AG10803 (cell line): ENCODE measurements at regions not wholly inside any gene's neighbourhood (a gene's known extent, or its start where the extent isn't known, plus 50 kb on each side); places are given as distances from the start of the nearest gene placed in this dataset.
"Not testable (repeated sequence)": the region's sequence is repeated elsewhere in the genome, so short reads cannot be mapped to it uniquely, and the experiment has no call there.

Experiments used
- DNase-seq: peaks from one replicate; pipeline ENCODE4 v3.0.0; 2010; ENCODE audit warnings: low read depth
- H3K4me3 ChIP-seq: 2 replicates; pipeline ENCODE4 v1.5.1; 2011; ENCODE audit warnings: mild to moderate bottlenecking, low read length, control low read depth
- TF ChIP-seq, protein P1 (sequence below): conservative IDR thresholded peaks from 2 replicates; pipeline ENCODE4 v1.5.1; 2011; ENCODE audit warnings: mild to moderate bottlenecking, low read length, control low read depth, inconsistent platforms

DNA sequence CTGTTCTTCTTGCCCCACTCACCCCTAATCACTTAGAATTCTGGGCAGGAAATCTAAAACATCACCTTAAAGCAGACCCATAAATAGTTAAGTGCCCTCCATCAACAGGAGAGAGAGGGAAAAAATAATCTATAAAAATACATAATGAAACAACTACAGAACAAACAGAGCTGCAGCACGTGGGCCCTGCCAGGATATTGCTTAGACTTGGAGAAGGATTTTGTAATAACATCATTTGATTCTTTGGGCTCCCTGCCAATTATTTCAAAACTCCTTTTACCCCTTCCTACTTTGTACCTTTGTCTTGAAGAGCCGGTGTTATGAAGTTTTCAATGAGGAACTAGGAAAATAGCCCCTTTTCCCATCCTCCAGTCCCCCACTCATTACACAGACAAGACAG is 130.6 kb upstream of the TOX3 start:
- no peak overlapping the region for H3K4me3 ChIP-seq
- TF ChIP-seq, protein P1, sequence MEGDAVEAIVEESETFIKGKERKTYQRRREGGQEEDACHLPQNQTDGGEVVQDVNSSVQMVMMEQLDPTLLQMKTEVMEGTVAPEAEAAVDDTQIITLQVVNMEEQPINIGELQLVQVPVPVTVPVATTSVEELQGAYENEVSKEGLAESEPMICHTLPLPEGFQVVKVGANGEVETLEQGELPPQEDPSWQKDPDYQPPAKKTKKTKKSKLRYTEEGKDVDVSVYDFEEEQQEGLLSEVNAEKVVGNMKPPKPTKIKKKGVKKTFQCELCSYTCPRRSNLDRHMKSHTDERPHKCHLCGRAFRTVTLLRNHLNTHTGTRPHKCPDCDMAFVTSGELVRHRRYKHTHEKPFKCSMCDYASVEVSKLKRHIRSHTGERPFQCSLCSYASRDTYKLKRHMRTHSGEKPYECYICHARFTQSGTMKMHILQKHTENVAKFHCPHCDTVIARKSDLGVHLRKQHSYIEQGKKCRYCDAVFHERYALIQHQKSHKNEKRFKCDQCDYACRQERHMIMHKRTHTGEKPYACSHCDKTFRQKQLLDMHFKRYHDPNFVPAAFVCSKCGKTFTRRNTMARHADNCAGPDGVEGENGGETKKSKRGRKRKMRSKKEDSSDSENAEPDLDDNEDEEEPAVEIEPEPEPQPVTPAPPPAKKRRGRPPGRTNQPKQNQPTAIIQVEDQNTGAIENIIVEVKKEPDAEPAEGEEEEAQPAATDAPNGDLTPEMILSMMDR: no peak
- no peak for DNase-seq

DNA sequence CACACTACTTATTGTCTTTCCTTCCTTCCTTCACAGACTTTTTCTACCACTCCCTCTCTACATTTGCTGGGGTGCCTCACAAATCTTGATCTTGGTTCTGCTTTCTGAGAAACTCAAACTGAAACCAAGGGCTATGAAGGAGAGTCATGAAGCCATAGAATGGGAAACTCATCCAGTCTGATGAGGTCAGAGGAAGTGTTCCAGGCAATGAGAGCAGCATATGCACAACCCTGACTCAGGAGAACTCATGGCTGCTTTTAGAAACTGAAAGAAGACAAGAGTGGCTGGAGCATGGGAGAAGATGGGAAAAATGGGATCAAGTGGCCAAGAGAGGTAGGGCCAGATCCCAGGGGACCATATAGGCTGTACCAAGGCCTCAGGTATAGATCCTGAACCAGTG is 130.0 kb upstream of the TOX3 start:
- TF ChIP-seq, protein P1: no peak
- no peak overlapping the region for H3K4me3 ChIP-seq
- DNase-seq: no peak

- no peak overlapping the region for H3K4me3 ChIP-seq
- TF ChIP-seq, protein P1: no peak
- DNase-seq: no peak
Measured at GRCh38 chr16:52671590-52671989, 124.6 kb upstream of the TOX3 start.

DNA sequence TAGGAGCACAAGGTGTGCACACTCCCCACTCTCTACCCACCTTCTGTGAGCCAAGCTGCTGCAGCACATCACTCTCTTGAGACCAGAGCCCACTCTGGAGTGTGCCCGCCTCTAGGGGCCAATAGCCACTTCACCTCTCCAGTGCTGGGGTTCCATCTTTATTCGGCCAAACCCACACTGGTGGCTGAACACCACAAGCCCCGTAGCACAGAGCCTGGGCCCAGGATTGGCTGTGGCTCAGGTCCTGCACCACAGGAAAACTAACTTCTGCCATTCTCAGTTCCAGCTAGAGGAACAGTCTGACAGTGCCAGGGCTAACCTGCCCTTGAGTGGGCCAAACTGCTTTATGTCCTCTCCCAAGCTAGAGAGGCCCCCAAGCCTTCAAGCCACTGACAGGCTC is 111.0 kb upstream of the TOX3 start:
- TF ChIP-seq, protein P1: no peak
- no peak overlapping the region for H3K4me3 ChIP-seq
- no peak for DNase-seq

- not testable (repeated sequence) for DNase-seq, H3K4me3 ChIP-seq
Measured at GRCh38 chr16:52655916-52656315, 109.0 kb upstream of the TOX3 start.

DNA sequence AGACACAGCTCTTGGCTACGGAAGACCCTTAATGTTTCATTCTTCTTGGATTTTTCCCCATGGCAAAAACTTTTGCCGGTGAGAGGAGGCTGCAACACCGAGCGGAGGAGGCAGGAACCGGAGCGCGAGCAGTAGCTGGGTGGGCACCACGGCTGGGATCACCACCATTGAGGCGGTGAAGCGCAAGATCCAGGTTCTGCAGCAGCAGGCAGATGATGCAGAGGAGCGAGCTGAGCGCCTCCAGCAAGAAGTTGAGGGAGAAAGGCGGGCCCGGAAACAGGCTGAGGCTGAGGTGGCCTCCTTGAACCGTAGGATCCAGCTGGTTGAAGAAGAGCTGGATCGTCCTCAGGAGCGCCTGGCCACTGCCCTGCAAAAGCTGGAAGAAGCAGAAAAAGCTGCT is 108.2 kb upstream of the TOX3 start:
- DNase-seq: not testable (repeated sequence)

GRCh38 chr16:52652033-52652432 is 105.1 kb upstream of the TOX3 start:
- no peak for DNase-seq
- TF ChIP-seq, protein P1: no peak
- H3K4me3 ChIP-seq: no peak overlapping the region

More for the DNA sequence above, 108.2 kb upstream of the TOX3 start:
- not testable (repeated sequence) for H3K4me3 ChIP-seq

- DNase-seq: no peak
- TF ChIP-seq, protein P1: no peak
- H3K4me3 ChIP-seq: no peak overlapping the region
Measured at GRCh38 chr16:52650789-52651188, 103.8 kb upstream of the TOX3 start.
